ENCODE measurements at regions not wholly inside any gene's neighbourhood (a gene's known extent, or its start where the extent isn't known, plus 50 kb on each side); places are given as distances from the start of the nearest gene placed in this dataset.

DNA sequence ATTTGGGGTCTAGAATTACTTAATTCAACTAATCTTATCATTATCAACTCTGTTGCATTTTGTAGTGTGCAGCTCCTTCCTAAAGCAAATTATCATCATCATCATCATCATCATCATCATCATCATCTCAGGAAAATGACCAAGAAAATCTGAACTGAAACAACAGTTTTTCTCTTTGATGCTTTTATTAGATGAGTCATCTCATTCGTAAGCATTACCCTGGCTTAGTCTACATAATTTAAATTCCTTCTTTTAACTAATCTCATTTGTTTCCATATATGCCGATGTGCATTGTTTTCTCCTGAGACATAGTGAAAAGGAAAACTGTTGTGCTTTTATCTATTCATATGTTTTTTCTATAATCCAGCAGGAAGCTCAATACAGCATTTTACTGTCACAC, 173.0 kb upstream of the PDE4D start:
- Histone ChIP-seq H2AFZ (ENCODE audit: low read depth, low read length) (no peak overlapping the region), H3K27me3 (ENCODE audit: control insufficient read depth in 2 of 2, insufficient read depth in 2 of 2, low read length in 2 of 2) (no peaks in the 10 kb centered on the region), H3K9ac (replicated peaks; ENCODE audit: extremely low read depth, insufficient read depth, low read length) (no peak overlapping the region), H3K9me1 (replicated peaks; ENCODE audit: control insufficient read depth, extremely low read depth, insufficient read depth, low read length) (no peaks in the 10 kb centered on the region), H4K20me1 (replicated peaks; ENCODE audit: control insufficient read depth, extremely low read depth, insufficient read depth, low read length) (no peaks in the 10 kb centered on the region), H3K36me3 (ENCODE audit: control insufficient read depth in 2 of 2, extremely low read depth in 1 of 2, insufficient read depth in 2 of 2, low read length in 2 of 2) (no peaks in the 10 kb centered on the region), H3K9me3 (replicated peaks; ENCODE audit: control insufficient read depth, insufficient read depth, low read length) (no peaks in the 10 kb centered on the region), H3K4me2 (ENCODE audit: insufficient read depth, low read length) (no peak overlapping the region), H3K27ac (ENCODE audit: insufficient read depth, low read depth, low read length) (no peak overlapping the region), H3K4me3 (replicated peaks in 1 of 3; ENCODE audit: insufficient read depth in 1 of 3, low read depth in 1 of 3, low read length in 3 of 3) (no peak overlapping the region), H3K4me1 (ENCODE audit: control insufficient read depth, extremely low read depth, insufficient read depth, low read length) (no peaks in the 10 kb centered on the region), H3K79me2 (ENCODE audit: control insufficient read depth, insufficient read depth, low read length) (no peaks in the 10 kb centered on the region)
- DNase-seq (ENCODE audit: low read depth, low spot score) (no peak), FAIRE-seq (no peak)
- TF ChIP-seq GATA2 (IDR thresholded peaks at IDR 0.05; ENCODE audit: insufficient read depth, insufficient read length, low read depth, low read length) (no peak), JUN (IDR thresholded peaks at IDR 0.05; ENCODE audit: borderline replicate concordance, insufficient read depth, insufficient read length, low read depth) (peak; percentile 10)
- ChIA-PET CTCF (no interaction called here), POLR2A (no interaction called here)
- BruUV-seq (replicated peaks): no TSS peak
- dilution Hi-C loops (cut with MboI; ENCODE audit: extremely low pct_ligation_motif_present, low sequenced_read_pairs) (no loop called here), intact Hi-C loops (cut with micrococcal nuclease) (no loop called here)

DNA sequence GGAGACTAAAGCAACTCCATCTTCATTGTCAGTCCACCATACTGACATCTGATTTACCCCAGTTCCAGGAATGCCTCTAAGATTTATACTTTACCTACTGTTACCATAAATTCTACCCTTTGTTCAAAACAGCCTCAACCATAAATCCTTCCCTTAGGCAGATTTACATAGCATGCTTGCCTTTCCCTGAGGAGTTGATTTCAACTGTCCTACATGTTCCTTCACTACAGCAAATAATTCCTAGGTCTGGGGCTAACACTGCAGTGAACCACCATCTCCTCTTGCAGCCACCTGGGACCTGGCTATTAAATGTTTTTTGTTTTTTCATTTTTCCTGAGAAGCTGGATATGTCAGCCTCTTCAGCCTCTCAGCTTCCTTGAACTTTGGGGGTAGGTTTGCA, 166.9 kb upstream of the PDE4D start:
- Histone ChIP-seq H3K36me3 (ENCODE audit: control insufficient read depth in 2 of 2, extremely low read depth in 1 of 2, insufficient read depth in 2 of 2, low read length in 2 of 2) (no peaks in the 10 kb centered on the region), H3K9me3 (replicated peaks; ENCODE audit: control insufficient read depth, insufficient read depth, low read length) (no peaks in the 10 kb centered on the region), H3K9ac (replicated peaks; ENCODE audit: extremely low read depth, insufficient read depth, low read length) (no peak overlapping the region), H3K79me2 (ENCODE audit: control insufficient read depth, insufficient read depth, low read length) (no peaks in the 10 kb centered on the region), H3K9me1 (replicated peaks; ENCODE audit: control insufficient read depth, extremely low read depth, insufficient read depth, low read length) (no peaks in the 10 kb centered on the region), H3K27me3 (ENCODE audit: control insufficient read depth in 2 of 2, insufficient read depth in 2 of 2, low read length in 2 of 2) (no peaks in the 10 kb centered on the region), H2AFZ (ENCODE audit: low read depth, low read length) (no peak overlapping the region), H3K4me1 (ENCODE audit: control insufficient read depth, extremely low read depth, insufficient read depth, low read length) (no peaks in the 10 kb centered on the region), H4K20me1 (replicated peaks; ENCODE audit: control insufficient read depth, extremely low read depth, insufficient read depth, low read length) (no peaks in the 10 kb centered on the region), H3K4me3 (replicated peaks in 1 of 3; ENCODE audit: insufficient read depth in 1 of 3, low read depth in 1 of 3, low read length in 3 of 3) (no peak overlapping the region), H3K27ac (ENCODE audit: insufficient read depth, low read depth, low read length) (no peak overlapping the region), H3K4me2 (ENCODE audit: insufficient read depth, low read length) (no peak overlapping the region)
- CTCF ChIA-PET: no interaction called here
- TF ChIP-seq POLR2AphosphoS5 (IDR thresholded peaks at IDR 0.05; ENCODE audit: insufficient read depth, low read depth, low read length) (no peak), JUN (IDR thresholded peaks at IDR 0.05; ENCODE audit: borderline replicate concordance, insufficient read depth, insufficient read length, low read depth) (no peak), MYC (IDR thresholded peaks at IDR 0.05; ENCODE audit: low read depth, low read length) (no peak), GATA2 (IDR thresholded peaks at IDR 0.05; ENCODE audit: insufficient read depth, insufficient read length, low read depth, low read length) (no peak), FOS (IDR thresholded peaks at IDR 0.05; ENCODE audit: borderline replicate concordance, insufficient read depth, low read length) (no peak), POLR2A (IDR thresholded peaks at IDR 0.05; ENCODE audit: low read depth, low read length) (no peak)
- DNase-seq (ENCODE audit: low read depth, low spot score): no peak
- intact Hi-C loops (cut with micrococcal nuclease) (no loop called here), dilution Hi-C loops (cut with MboI; ENCODE audit: extremely low pct_ligation_motif_present, low sequenced_read_pairs) (no loop called here)
- POLR2A ChIA-PET: no interaction called here
- BruUV-seq (replicated peaks): no TSS peak
- FAIRE-seq: no peak

All from endothelial cell of umbilical vein (primary cell).